ACC112 (cell line): ENCODE measurements at regions not wholly inside any gene's neighbourhood (a gene's known extent, or its start where the extent isn't known, plus 50 kb on each side); places are given as distances from the start of the nearest gene placed in this dataset.

Experiments used
- H2AFZ ChIP-seq: fragments of 200-600 bp; sonication (generic); one replicate; pipeline ENCODE4 v1.6.0; 2017; ENCODE audit warnings: antibody characterized with exemption, low read length; ENCODE audit not compliant: unreplicated experiment
- H3K27ac ChIP-seq: fragments of 200-600 bp; sonication (generic); 2 replicates; pipeline ENCODE4 v1.5.1; 2014; ENCODE audit warnings: low read depth, mild to moderate bottlenecking, antibody characterized with exemption, low read length, moderate library complexity
- H3K27me3 ChIP-seq: fragments of 200-600 bp; sonication (generic); 2 replicates; pipeline ENCODE4 v1.6.1; 2014; ENCODE audit warnings: mild to moderate bottlenecking, antibody characterized with exemption, low read length, moderate library complexity, mixed read lengths; ENCODE audit not compliant: insufficient read depth
- H3K36me3 ChIP-seq: fragments of 200-600 bp; sonication (generic); 2 replicates; pipeline ENCODE4 v1.6.1; 2016; ENCODE audit warnings: mild to moderate bottlenecking, antibody characterized with exemption, low read length, moderate library complexity, mixed read lengths; ENCODE audit not compliant: insufficient read depth
- H3K4me1 ChIP-seq: fragments of 200-600 bp; sonication (generic); one replicate; pipeline ENCODE4 v1.6.1; 2016; ENCODE audit warnings: low read length, mixed read lengths; ENCODE audit not compliant: insufficient read depth, unreplicated experiment, control insufficient read depth
- H3K4me3 ChIP-seq: fragments of 200-600 bp; sonication (generic); 2 replicates; pipeline ENCODE4 v1.5.1; 2014; ENCODE audit warnings: mild to moderate bottlenecking, low read depth, low read length
- H3K79me2 ChIP-seq: fragments of 200-600 bp; sonication (generic); one replicate; pipeline ENCODE4 v1.6.0; 2016; ENCODE audit warnings: low read length; ENCODE audit not compliant: control insufficient read depth, unreplicated experiment, insufficient read depth

DNA sequence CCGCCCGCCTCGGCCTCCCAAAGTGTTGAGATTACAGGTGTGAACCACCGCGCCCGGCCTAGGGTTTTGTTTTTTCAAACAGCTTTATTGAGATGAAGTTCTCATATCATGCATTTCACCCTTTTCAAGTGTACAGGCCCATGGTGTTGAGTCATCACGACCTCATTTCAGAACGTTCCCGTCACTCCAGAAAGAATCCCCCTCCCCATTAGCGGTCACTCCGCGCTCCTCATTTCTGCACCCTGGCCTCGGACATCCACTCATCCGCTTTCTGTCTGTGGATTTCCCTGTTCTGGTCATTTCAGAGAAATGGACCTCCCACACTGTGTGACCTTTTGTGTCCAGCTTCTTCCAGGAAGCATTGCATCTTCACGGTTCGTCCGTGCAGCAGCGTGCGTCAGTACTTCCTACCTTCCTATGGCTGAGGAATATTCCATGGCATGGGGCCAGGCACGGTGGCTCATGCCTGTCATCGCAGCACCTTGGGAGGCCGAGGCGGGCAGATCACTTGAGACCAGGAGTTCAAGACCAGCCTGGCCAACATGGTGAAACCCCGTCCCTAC, 135.2 kb upstream of the GSE1 start:
- Histone ChIP-seq H3K79me2 (no peaks in the 10 kb centered on the region), H3K36me3 (no peaks in the 10 kb centered on the region), H3K4me3 (no peak overlapping the region), H3K27me3 (no peaks in the 10 kb centered on the region), H2AFZ (no peak overlapping the region), H3K27ac (no peak overlapping the region), H3K4me1 (no peaks in the 10 kb centered on the region)

DNA sequence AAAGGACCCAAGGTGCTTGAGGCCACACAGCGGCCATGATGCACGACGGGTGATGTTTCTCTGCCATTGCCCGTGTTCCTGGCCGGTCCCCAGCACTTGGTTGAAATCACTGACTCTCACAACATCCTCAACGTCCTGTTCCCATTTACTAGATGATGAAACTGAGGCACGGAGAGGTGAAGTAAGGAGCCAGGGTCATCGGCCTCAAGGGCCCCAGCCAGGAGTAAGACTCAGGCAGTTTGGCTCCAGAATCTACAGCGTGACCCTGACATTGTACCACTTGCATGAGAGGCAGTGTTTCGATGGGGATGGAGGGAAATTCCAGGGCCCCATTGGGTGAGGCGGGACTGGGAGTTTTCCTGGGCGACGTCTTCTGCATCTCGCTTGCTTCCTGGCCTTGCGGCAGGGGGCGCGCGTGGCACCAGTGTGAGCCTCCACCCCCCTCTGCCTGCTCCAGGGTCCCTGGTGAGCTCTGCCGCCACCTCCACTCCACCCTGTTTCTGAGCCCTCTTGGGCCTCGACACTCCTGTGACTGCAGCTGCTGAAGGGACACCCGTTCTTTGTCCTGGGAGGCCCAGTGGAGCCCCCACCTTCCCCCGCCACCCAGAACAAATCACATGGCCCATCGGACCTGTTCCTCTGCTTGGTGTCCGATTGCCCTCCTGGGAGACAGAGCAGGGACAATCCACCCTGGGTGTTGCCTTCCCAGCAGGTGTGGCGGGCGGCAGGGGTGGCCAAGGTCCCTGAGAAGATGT, 133.0 kb upstream of the GSE1 start:
- Histone ChIP-seq H3K79me2 (no peaks in the 10 kb centered on the region), H3K4me3 (no peak overlapping the region), H3K27ac (no peak overlapping the region), H3K4me1 (no peaks in the 10 kb centered on the region), H2AFZ (no peak overlapping the region), H3K36me3 (no peaks in the 10 kb centered on the region), H3K27me3 (no peaks in the 10 kb centered on the region)

DNA sequence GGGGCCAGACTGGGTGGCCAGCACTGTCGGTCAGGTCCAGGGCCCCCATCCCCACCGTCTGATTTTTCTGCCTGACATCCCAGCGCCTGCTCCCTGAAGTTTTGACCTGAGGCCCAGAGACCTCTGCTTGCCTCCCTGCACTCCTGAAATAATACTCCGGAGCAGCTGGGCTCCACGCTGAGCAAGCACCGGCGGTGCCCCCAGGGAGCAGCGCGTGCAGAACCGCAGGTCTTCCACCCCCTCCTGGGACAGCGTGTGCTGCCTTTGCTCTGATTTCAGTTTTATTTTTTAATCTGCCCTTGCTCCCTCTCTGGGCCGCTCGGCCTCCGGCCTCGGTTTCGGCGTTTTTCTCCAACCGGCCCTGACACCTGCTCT, 132.4 kb upstream of the GSE1 start:
- Histone ChIP-seq H3K79me2 (no peaks in the 10 kb centered on the region), H3K4me1 (no peaks in the 10 kb centered on the region), H3K27ac (no peak overlapping the region), H3K4me3 (no peak overlapping the region), H3K36me3 (no peaks in the 10 kb centered on the region), H3K27me3 (no peaks in the 10 kb centered on the region), H2AFZ (no peak overlapping the region)

DNA sequence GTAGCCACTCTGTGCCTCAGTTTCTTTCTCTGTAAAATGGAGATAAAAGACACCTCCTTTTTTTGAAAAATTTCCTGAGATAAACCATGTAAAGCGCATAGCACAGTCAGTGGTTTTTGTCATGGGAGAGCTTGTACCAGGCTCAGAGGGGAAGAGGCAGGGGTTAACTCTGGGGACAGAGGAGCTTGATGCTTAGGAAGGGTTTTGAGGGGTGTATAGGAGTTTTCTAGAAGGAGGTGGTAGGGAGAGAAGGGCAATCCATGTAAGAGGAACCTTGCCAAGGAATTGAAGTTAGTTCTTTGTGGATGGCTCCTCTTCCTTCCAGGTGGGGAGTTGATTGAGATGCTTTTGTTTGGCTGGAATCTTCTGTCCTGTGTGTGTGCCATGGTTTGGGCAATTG, 131.9 kb upstream of the GSE1 start:
- no peak overlapping the region for H2AFZ ChIP-seq
- no peaks in the 10 kb centered on the region for H3K4me1 ChIP-seq
- H3K27ac ChIP-seq, result no peak overlapping the region
- H3K79me2 ChIP-seq, result no peaks in the 10 kb centered on the region
- H3K4me3 ChIP-seq, result no peak overlapping the region
- no peaks in the 10 kb centered on the region for H3K36me3 ChIP-seq
- H3K27me3 ChIP-seq, result no peaks in the 10 kb centered on the region

DNA sequence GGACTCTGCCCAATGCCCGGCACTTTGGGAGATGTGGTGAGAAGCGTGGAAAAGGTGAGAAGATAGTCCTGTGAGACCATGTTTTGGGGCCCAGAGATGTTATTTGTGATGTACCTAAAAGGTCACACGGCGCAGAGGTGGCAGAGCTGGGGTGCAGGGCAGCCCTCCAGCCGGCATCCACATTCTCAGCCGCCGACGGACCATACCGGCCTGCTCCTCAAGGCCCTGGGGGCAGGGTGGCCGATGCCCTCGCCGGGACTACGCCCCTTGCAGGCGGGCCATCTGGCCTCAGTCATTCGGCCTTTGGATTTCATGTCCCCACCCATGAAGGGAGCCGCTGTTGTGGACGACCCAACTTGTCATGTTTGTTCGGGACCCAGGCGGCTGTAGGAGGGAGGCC, 131.4 kb upstream of the GSE1 start:
- Histone ChIP-seq H3K79me2 (no peaks in the 10 kb centered on the region), H2AFZ (no peak overlapping the region), H3K27me3 (no peaks in the 10 kb centered on the region), H3K36me3 (no peaks in the 10 kb centered on the region), H3K4me3 (no peak overlapping the region), H3K27ac (no peak overlapping the region), H3K4me1 (no peaks in the 10 kb centered on the region)

DNA sequence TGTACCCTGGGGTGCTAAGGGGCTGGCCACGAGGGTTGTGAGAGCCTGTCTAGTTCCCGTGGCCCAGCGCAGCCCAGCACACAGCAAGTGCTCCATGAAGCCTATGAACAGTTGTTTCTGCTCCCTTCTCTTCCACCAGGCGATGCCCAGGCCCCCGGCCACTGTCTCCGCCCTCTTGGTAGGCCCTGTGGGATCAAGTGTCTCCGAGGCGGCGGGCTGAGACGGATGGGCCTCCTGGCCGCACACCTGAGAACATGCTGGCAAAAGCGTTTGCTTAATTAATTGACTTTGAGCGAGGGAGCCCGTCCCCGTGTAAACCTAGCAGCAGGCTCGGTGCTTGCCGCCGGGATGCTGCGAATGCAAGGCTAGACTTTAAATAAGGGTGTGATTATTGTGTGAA, 129.7 kb upstream of the GSE1 start:
- Histone ChIP-seq H3K27ac (no peak overlapping the region), H2AFZ (no peak overlapping the region), H3K4me3 (no peak overlapping the region), H3K27me3 (no peaks in the 10 kb centered on the region), H3K4me1 (no peaks in the 10 kb centered on the region), H3K36me3 (no peaks in the 10 kb centered on the region), H3K79me2 (no peaks in the 10 kb centered on the region)

DNA sequence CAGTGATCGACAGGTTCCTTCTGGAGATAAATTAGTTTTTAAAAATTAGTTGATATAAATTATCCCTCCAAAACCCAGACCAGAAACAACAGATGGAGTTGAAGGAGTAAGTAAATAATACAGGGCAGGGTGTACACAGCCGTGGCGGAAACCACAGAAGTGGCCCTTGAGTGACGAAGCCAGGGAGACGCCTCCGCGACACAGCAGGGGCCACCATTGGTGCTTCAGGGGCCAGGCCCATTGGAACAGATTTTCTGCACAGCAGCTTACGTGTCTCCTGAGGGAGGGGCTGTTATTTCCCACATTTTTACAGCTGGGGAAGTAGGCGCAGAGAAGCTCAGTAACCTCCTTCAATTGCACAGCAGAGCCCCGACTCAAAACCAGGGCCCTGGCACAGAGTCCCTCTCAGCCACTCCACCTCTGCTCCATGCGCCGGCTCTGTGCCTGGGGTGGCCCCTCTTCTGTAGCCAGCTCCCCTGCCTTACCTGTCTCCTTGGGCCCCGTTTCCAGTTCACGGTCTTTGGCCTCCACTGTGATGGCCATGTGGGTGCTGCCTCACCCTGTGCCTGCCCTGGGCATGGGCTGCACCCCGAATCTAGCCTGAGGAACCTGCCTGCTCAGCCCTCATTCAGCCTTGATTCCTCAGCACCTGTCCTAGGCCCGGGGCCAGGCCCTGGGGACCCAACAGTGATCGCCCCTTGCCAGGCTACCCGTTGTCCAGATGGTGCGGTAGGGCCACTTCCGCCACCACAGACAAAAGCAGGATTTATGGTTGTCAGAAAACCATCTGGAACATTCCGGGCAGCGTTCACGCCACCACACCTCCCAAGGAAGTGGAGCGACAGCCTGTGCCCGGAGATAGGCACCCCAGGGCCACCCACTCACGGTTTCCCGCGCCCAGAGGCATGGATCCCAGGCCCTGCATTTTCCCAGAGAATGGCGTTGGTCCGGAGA, 128.5 kb upstream of the GSE1 start:
- H3K36me3 ChIP-seq, result no peaks in the 10 kb centered on the region
- no peak overlapping the region for H3K4me3 ChIP-seq
- H3K27ac ChIP-seq, result no peak overlapping the region
- H2AFZ ChIP-seq, result no peak overlapping the region
- H3K79me2 ChIP-seq, result no peaks in the 10 kb centered on the region
- H3K27me3 ChIP-seq, result no peaks in the 10 kb centered on the region
- H3K4me1 ChIP-seq, result no peaks in the 10 kb centered on the region

DNA sequence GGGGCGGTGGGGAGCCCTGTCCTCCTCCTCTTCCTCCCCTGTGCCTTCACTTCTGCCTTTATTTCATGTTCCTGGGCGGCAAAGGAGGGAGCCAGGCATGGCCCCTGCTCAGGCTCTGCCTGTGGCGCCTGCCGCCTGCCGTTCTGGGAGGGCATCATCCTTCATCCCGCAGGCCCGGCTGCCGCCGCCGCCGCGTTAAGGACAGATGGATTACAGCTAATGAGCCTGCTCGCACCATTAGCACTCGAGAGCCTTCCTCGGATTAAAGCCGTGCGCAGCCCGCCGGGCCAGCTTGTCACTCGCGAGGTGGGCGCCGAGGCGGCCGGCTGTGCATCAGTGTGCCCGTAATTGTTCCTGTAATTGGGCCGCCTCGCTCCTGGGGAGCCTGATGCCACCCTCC, 127.7 kb upstream of the GSE1 start:
- no peak overlapping the region for H3K27ac ChIP-seq
- no peaks in the 10 kb centered on the region for H3K79me2 ChIP-seq
- H3K4me3 ChIP-seq, result no peak overlapping the region
- no peaks in the 10 kb centered on the region for H3K27me3 ChIP-seq
- no peak overlapping the region for H2AFZ ChIP-seq
- no peaks in the 10 kb centered on the region for H3K4me1 ChIP-seq
- H3K36me3 ChIP-seq, result no peaks in the 10 kb centered on the region

DNA sequence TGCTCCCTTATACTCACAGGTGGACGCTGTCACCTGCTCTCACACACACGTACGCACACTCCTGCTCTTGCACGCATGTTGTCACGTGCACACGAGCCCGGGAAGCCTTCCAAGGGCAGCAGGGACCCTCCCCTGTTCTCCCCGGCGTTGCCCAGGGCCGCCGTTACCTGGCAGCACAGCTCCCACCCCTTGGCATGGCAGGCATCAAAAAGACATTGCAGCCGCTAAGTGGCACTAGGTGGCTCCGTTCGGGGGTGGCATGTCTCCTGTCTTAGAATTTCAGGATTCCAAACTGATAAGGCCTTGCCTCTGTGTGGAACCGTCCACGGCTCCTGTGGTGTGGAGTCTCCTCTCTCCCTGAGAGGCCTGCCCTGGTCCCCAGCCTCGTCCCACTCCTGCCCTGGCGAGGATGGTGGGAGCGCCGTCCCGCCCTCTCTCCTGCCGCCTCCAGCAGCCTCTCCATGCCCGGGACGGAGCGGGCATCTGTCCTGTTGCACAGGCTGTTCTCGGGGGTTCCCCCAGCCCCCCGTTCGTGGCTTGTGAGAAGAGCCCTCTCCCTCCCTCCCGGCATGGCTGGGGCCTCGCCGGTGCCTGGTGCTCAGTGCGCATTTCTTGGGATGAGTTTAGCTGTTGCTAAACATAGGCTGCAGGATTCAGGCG, 126.7 kb upstream of the GSE1 start:
- no peaks in the 10 kb centered on the region for H3K79me2 ChIP-seq
- no peaks in the 10 kb centered on the region for H3K4me1 ChIP-seq
- H3K36me3 ChIP-seq, result no peaks in the 10 kb centered on the region
- H3K27ac ChIP-seq, result no peak overlapping the region
- H2AFZ ChIP-seq, result no peak overlapping the region
- no peak overlapping the region for H3K4me3 ChIP-seq
- H3K27me3 ChIP-seq, result no peaks in the 10 kb centered on the region

DNA sequence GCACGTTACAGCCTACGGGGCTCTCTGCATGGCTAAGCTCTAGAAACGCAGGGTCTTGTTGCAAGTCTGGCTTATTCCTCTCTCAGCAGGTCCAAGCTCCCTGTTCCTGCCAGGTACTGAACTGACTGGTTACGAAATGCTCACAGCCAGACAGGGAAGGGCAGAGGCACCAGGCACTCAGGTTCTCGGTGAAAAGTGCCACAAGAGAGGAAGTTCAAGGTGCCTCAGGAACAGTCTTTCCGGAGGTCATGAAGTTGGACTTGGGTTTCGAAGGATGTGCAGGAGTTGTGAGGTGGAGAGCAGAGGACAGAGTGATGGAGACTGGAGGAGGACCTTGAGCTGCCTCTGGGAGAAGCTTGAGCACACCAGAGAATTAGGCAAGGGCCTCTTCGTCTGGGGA, 124.7 kb upstream of the GSE1 start:
- Histone ChIP-seq H3K27ac (no peak overlapping the region), H3K27me3 (no peaks in the 10 kb centered on the region), H2AFZ (no peak overlapping the region), H3K4me1 (peaks cover 11% of the 10 kb centered on the region), H3K36me3 (no peaks in the 10 kb centered on the region), H3K4me3 (no peak overlapping the region), H3K79me2 (no peaks in the 10 kb centered on the region)
